ENCODE measurements at regions not wholly inside any gene's neighbourhood (a gene's known extent, or its start where the extent isn't known, plus 50 kb on each side); places are given as distances from the start of the nearest gene placed in this dataset.
"Not testable (repeated sequence)": the region's sequence is repeated elsewhere in the genome, so short reads cannot be mapped to it uniquely, and the experiment has no call there.

GRCh38 chr3:125862841-125863254, 106.1 kb upstream of the ROPN1B start:
- not testable (repeated sequence) for TF ChIP-seq POLR2A (IDR thresholded peaks at IDR 0.05; ENCODE audit: low read length); GATA1 (IDR thresholded peaks at IDR 0.05; ENCODE audit: low read depth, low read length)
